ENCODE measurements at regions not wholly inside any gene's neighbourhood (a gene's known extent, or its start where the extent isn't known, plus 50 kb on each side); places are given as distances from the start of the nearest gene placed in this dataset.
"Not testable (repeated sequence)": the region's sequence is repeated elsewhere in the genome, so short reads cannot be mapped to it uniquely, and the experiment has no call there.

GRCh38 chr7:124188576-124188975 lies 155.7 kb upstream of the TMEM229A start:
- Histone ChIP-seq H3K27me3 (no peaks in the 10 kb centered on the region), H3K9me3 (no peaks in the 10 kb centered on the region), H3K4me3 (no peak overlapping the region), H3K36me3 (no peaks in the 10 kb centered on the region), H3K27ac (no peak overlapping the region), H3K4me1 (no peaks in the 10 kb centered on the region)
- no peak for TF ChIP-seq POLR2A (IDR thresholded peaks at IDR 0.05)
- no peak for TF ChIP-seq POLR2AphosphoS5 (IDR thresholded peaks at IDR 0.05)
- no peak for TF ChIP-seq EP300 (IDR thresholded peaks at IDR 0.05)
- TF ChIP-seq CTCF (IDR thresholded peaks at IDR 0.05) = no peak
- 14 to 32% methylated on average over 1 of the region's 1 CpG for WGBS, 2 donors
- no peak for ATAC-seq (ENCODE audit: low FRiP score in 2 of 2)
- no peak for DNase-seq

- Histone ChIP-seq H3K4me1 (no peaks in the 10 kb centered on the region), H3K27me3 (no peaks in the 10 kb centered on the region), H3K27ac (no peak overlapping the region), H3K4me3 (no peak overlapping the region), H3K36me3 (no peaks in the 10 kb centered on the region), H3K9me3 (no peaks in the 10 kb centered on the region)
- WGBS, 2 donors = 70 to 75% methylated on average over 4 of the region's 4 CpGs
- TF ChIP-seq POLR2AphosphoS5 (IDR thresholded peaks at IDR 0.05) (no peak), POLR2A (IDR thresholded peaks at IDR 0.05) (no peak), CTCF (IDR thresholded peaks at IDR 0.05) (no peak), EP300 (IDR thresholded peaks at IDR 0.05) (no peak)
- ATAC-seq (ENCODE audit: low FRiP score in 2 of 2) (no peak), DNase-seq (no peak)
These were observed 155.1 kb upstream of the TMEM229A start for GRCh38 chr7:124187962-124188361.

- ATAC-seq (ENCODE audit: low FRiP score in 2 of 2) = no peak
- H3K9me3 ChIP-seq = no peaks in the 10 kb centered on the region
- no peak for TF ChIP-seq CTCF (IDR thresholded peaks at IDR 0.05)
- TF ChIP-seq POLR2AphosphoS5 (IDR thresholded peaks at IDR 0.05) = no peak
- no peak for TF ChIP-seq POLR2A (IDR thresholded peaks at IDR 0.05)
- no peak for TF ChIP-seq EP300 (IDR thresholded peaks at IDR 0.05)
These were observed 150.8 kb upstream of the TMEM229A start for GRCh38 chr7:124183649-124184048.

GRCh38 chr7:124179641-124180040 lies 146.8 kb upstream of the TMEM229A start:
- Histone ChIP-seq H3K27me3 (no peaks in the 10 kb centered on the region), H3K4me1 (no peaks in the 10 kb centered on the region), H3K9me3 (no peaks in the 10 kb centered on the region), H3K36me3 (no peaks in the 10 kb centered on the region), H3K4me3 (no peak overlapping the region), H3K27ac (no peak overlapping the region)
- ATAC-seq (ENCODE audit: low FRiP score in 2 of 2) = no peak
- WGBS, 2 donors = 89 to 100% methylated on average over 2 of the region's 2 CpGs
- DNase-seq = no peak
- TF ChIP-seq EP300 (IDR thresholded peaks at IDR 0.05) (no peak), POLR2AphosphoS5 (IDR thresholded peaks at IDR 0.05) (no peak), CTCF (IDR thresholded peaks at IDR 0.05) (no peak), POLR2A (IDR thresholded peaks at IDR 0.05) (no peak)

More at GRCh38 chr7:124183649-124184048, 150.8 kb upstream of the TMEM229A start:
- H3K27ac ChIP-seq = no peak overlapping the region
- H3K27me3 ChIP-seq = no peaks in the 10 kb centered on the region
- no peak overlapping the region for H3K4me3 ChIP-seq
- no peaks in the 10 kb centered on the region for H3K4me1 ChIP-seq
- no peaks in the 10 kb centered on the region for H3K36me3 ChIP-seq
- DNase-seq = no peak

GRCh38 chr7:124177891-124178290 lies 145.0 kb upstream of the TMEM229A start:
- Histone ChIP-seq H3K27me3 (no peaks in the 10 kb centered on the region), H3K4me1 (no peaks in the 10 kb centered on the region), H3K36me3 (no peaks in the 10 kb centered on the region), H3K27ac (no peak overlapping the region), H3K4me3 (no peak overlapping the region), H3K9me3 (no peaks in the 10 kb centered on the region)
- DNase-seq (no peak), ATAC-seq (ENCODE audit: low FRiP score in 2 of 2) (no peak)
- TF ChIP-seq CTCF (IDR thresholded peaks at IDR 0.05) = no peak
- no peak for TF ChIP-seq POLR2AphosphoS5 (IDR thresholded peaks at IDR 0.05)
- TF ChIP-seq POLR2A (IDR thresholded peaks at IDR 0.05) = no peak
- TF ChIP-seq EP300 (IDR thresholded peaks at IDR 0.05) = no peak

GRCh38 chr7:124171812-124172211 lies 138.9 kb upstream of the TMEM229A start:
- ATAC-seq (ENCODE audit: low FRiP score in 2 of 2); H3K9me3 ChIP-seq; H3K27me3 ChIP-seq; H3K36me3 ChIP-seq; DNase-seq; H3K4me3 ChIP-seq; H3K27ac ChIP-seq; H3K4me1 ChIP-seq: not testable (repeated sequence)
- 90 to 98% methylated on average over 3 of the region's 3 CpGs for WGBS, 2 donors
